ENCODE measurements at regions not wholly inside any gene's neighbourhood (a gene's known extent, or its start where the extent isn't known, plus 50 kb on each side); places are given as distances from the start of the nearest gene placed in this dataset.

GRCh38 chr17:34465789-34466188 is 102.8 kb upstream of the CCL1 start:
- WGBS, 2 donors: 53 to 63% methylated on average over 8 of the region's 8 CpGs
- DNase-seq (no peak), ATAC-seq (ENCODE audit: low FRiP score in 2 of 2) (no peak)
- Histone ChIP-seq H3K9me3 (no peaks in the 10 kb centered on the region), H3K36me3 (no peaks in the 10 kb centered on the region), H3K4me3 (no peak overlapping the region), H3K27me3 (no peaks in the 10 kb centered on the region), H3K4me1 (no peaks in the 10 kb centered on the region), H3K27ac (no peak overlapping the region)
- TF ChIP-seq POLR2A (IDR thresholded peaks at IDR 0.05) (no peak), POLR2AphosphoS5 (IDR thresholded peaks at IDR 0.05) (no peak), CTCF (IDR thresholded peaks at IDR 0.05) (no peak), EP300 (IDR thresholded peaks at IDR 0.05) (no peak)

- no peaks in the 10 kb centered on the region for H3K27me3 ChIP-seq
- DNase-seq: no peak
- TF ChIP-seq EP300 (IDR thresholded peaks at IDR 0.05) (no peak), POLR2A (IDR thresholded peaks at IDR 0.05) (no peak), POLR2AphosphoS5 (IDR thresholded peaks at IDR 0.05) (no peak), CTCF (IDR thresholded peaks at IDR 0.05) (no peak)
- 80 to 83% methylated on average over 4 of the region's 4 CpGs for WGBS, 2 donors
- H3K9me3 ChIP-seq: no peaks in the 10 kb centered on the region
- no peaks in the 10 kb centered on the region for H3K36me3 ChIP-seq
- no peak overlapping the region for H3K4me3 ChIP-seq
- no peak for ATAC-seq (ENCODE audit: low FRiP score in 2 of 2)
- H3K4me1 ChIP-seq: no peaks in the 10 kb centered on the region
- H3K27ac ChIP-seq: no peak overlapping the region
These were observed 101.8 kb upstream of the CCL1 start for GRCh38 chr17:34464812-34465211.

GRCh38 chr17:34458266-34458665 is 95.2 kb upstream of the CCL1 start:
- no peak for ATAC-seq (ENCODE audit: low FRiP score in 2 of 2)
- no peak overlapping the region for H3K4me3 ChIP-seq
- DNase-seq: no peak
- no peaks in the 10 kb centered on the region for H3K27me3 ChIP-seq
- no peak overlapping the region for H3K27ac ChIP-seq
- no peaks in the 10 kb centered on the region for H3K36me3 ChIP-seq
- TF ChIP-seq POLR2AphosphoS5 (IDR thresholded peaks at IDR 0.05): no peak
- no peak for TF ChIP-seq POLR2A (IDR thresholded peaks at IDR 0.05)
- no peak for TF ChIP-seq EP300 (IDR thresholded peaks at IDR 0.05)
- no peak for TF ChIP-seq CTCF (IDR thresholded peaks at IDR 0.05)
- WGBS, 2 donors: 64 to 67% methylated on average over 6 of the region's 6 CpGs
- no peaks in the 10 kb centered on the region for H3K4me1 ChIP-seq
- H3K9me3 ChIP-seq: no peaks in the 10 kb centered on the region

GRCh38 chr17:34456121-34456520 is 93.1 kb upstream of the CCL1 start:
- no peak for DNase-seq
- Histone ChIP-seq H3K27me3 (no peaks in the 10 kb centered on the region), H3K9me3 (no peaks in the 10 kb centered on the region), H3K36me3 (no peaks in the 10 kb centered on the region), H3K4me3 (no peak overlapping the region), H3K4me1 (no peaks in the 10 kb centered on the region), H3K27ac (no peak overlapping the region)
- WGBS, 2 donors: 52 to 53% methylated on average over 2 of the region's 2 CpGs
- no peak for ATAC-seq (ENCODE audit: low FRiP score in 2 of 2)
- TF ChIP-seq POLR2AphosphoS5 (IDR thresholded peaks at IDR 0.05) (no peak), CTCF (IDR thresholded peaks at IDR 0.05) (no peak), POLR2A (IDR thresholded peaks at IDR 0.05) (no peak), EP300 (IDR thresholded peaks at IDR 0.05) (no peak)

GRCh38 chr17:34452769-34453168 is 89.7 kb upstream of the CCL1 start:
- H3K27ac ChIP-seq: no peak overlapping the region
- H3K9me3 ChIP-seq: no peaks in the 10 kb centered on the region
- H3K4me1 ChIP-seq: no peaks in the 10 kb centered on the region
- no peak for TF ChIP-seq POLR2AphosphoS5 (IDR thresholded peaks at IDR 0.05)
- no peak for TF ChIP-seq CTCF (IDR thresholded peaks at IDR 0.05)
- TF ChIP-seq POLR2A (IDR thresholded peaks at IDR 0.05): no peak
- TF ChIP-seq EP300 (IDR thresholded peaks at IDR 0.05): no peak
- DNase-seq (no peak), ATAC-seq (ENCODE audit: low FRiP score in 2 of 2) (no peak)
- WGBS, 2 donors: 52 to 72% methylated on average over 2 of the region's 2 CpGs
- no peak overlapping the region for H3K4me3 ChIP-seq
- no peaks in the 10 kb centered on the region for H3K27me3 ChIP-seq
- no peaks in the 10 kb centered on the region for H3K36me3 ChIP-seq
